Thyroid gland (tissue), 4 donors: ENCODE measurements at regions not wholly inside any gene's neighbourhood (a gene's known extent, or its start where the extent isn't known, plus 50 kb on each side); places are given as distances from the start of the nearest gene placed in this dataset.

Source experiments
- DNase-seq, 2 donors: peaks; one replicate each; pipeline ENCODE4 v3.0.0-alpha.2; 2019
- H3K27ac ChIP-seq, 3 donors: fragments of 200-600 bp; sonication (generic); 1 replicate in 2 of 3; 2 replicates in 1 of 3; pipeline ENCODE4 v1.5.1; 2016 to 2019; ENCODE audit warnings: mild to moderate bottlenecking in 1 of 3, moderate library complexity in 1 of 3
- H3K27me3 ChIP-seq: fragments of 200-600 bp; sonication (generic); one replicate; pipeline ENCODE4 v1.5.1; 2019
- H3K36me3 ChIP-seq, 2 donors: fragments of 200-600 bp; sonication (generic); one replicate each; pipeline ENCODE4 v1.5.1; 2016 to 2019
- H3K4me1 ChIP-seq, 2 donors: fragments of 200-600 bp; sonication (generic); one replicate each; pipeline ENCODE4 v1.5.1; 2017 to 2019
- H3K4me3 ChIP-seq, 3 donors: fragments of 200-600 bp; sonication (generic); replicated peaks in 1 of 3; 1 replicate in 2 of 3; 2 replicates in 1 of 3; pipeline ENCODE4 v1.5.1; 2016; ENCODE audit warnings: mild to moderate bottlenecking in 1 of 3
- H3K9me3 ChIP-seq: fragments of 200-600 bp; sonication (generic); one replicate; pipeline ENCODE4 v1.5.1; 2017
- POLR2A ChIP-seq, 2 donors: fragments of 450-650 bp; IDR thresholded peaks; one replicate each; pipeline ENCODE4 v1.6.1; 2017; ENCODE audit warnings: antibody characterized with exemption in 2 of 2, mild to moderate bottlenecking in 2 of 2, moderate library complexity in 1 of 2
- WGBS, 2 donors: methylation state at CpG; one replicate each; pipeline ENCODE4 v1.1.5; 2017; 5-methylcytosine and 5-hydroxymethylcytosine counted together
- intact Hi-C: fragments of 100-400 bp; cut with DNase I; formaldehyde crosslinking; loops from one replicate; pipeline ENCODE4 v1.15.1; 2023
- TF ChIP-seq, protein P1 (sequence below), 6 experiments: fragments of 200-600 bp in 3 of 6; fragments of 450-650 bp in 3 of 6; sonication (generic) in 3 of 6; IDR thresholded peaks; one replicate each; pipeline ENCODE4 v1.5.1; 2016 to 2019; ENCODE audit warnings: antibody characterized with exemption in 6 of 6, mild to moderate bottlenecking in 2 of 6, inconsistent platforms in 1 of 6, moderate library complexity in 1 of 6

DNA sequence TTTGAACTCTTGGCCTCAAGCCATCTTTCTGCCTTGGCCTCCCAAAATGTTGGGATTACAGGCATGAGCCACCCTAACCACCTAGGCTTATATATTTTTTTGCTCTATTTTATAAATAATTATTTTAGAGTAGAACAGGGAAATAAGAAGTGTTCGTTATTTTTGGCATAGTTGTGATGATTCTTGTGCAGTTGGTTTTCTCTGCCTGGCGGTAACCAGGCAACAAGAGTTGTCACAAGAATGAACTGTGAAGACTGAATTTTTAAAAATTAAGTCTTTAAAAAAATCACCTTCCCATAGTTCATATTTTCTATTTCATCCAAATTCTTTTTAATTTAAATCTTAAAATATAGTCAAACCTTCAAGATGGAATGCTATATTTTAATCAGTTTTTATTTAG lies 310.2 kb downstream of the ARL6IP6 start:
- no peak for TF ChIP-seq POLR2A (IDR thresholded peaks at IDR 0.05)
- TF ChIP-seq, protein P1, sequence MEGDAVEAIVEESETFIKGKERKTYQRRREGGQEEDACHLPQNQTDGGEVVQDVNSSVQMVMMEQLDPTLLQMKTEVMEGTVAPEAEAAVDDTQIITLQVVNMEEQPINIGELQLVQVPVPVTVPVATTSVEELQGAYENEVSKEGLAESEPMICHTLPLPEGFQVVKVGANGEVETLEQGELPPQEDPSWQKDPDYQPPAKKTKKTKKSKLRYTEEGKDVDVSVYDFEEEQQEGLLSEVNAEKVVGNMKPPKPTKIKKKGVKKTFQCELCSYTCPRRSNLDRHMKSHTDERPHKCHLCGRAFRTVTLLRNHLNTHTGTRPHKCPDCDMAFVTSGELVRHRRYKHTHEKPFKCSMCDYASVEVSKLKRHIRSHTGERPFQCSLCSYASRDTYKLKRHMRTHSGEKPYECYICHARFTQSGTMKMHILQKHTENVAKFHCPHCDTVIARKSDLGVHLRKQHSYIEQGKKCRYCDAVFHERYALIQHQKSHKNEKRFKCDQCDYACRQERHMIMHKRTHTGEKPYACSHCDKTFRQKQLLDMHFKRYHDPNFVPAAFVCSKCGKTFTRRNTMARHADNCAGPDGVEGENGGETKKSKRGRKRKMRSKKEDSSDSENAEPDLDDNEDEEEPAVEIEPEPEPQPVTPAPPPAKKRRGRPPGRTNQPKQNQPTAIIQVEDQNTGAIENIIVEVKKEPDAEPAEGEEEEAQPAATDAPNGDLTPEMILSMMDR (IDR thresholded peaks at IDR 0.05): no peak
- Histone ChIP-seq H3K27ac (no peak overlapping the region), H3K9me3 (no peaks in the 10 kb centered on the region), H3K27me3 (no peaks in the 10 kb centered on the region), H3K36me3 (no peaks in the 10 kb centered on the region), H3K4me3 (no peak overlapping the region), H3K4me1 (no peaks in the 10 kb centered on the region)
- no peak for DNase-seq
- WGBS, 2 donors: 67 to 73% methylated on average over 2 of the region's 2 CpGs
- intact Hi-C loops: no loop called here

- 86 to 94% methylated on average over 1 of the region's 1 CpG for WGBS, 2 donors
- intact Hi-C loops: no loop called here
- H3K9me3 ChIP-seq: no peaks in the 10 kb centered on the region
- no peak for DNase-seq
- H3K27me3 ChIP-seq: no peaks in the 10 kb centered on the region
- no peak overlapping the region for H3K27ac ChIP-seq
- no peak overlapping the region for H3K4me3 ChIP-seq
- H3K4me1 ChIP-seq: no peaks in the 10 kb centered on the region
- no peak for TF ChIP-seq POLR2A (IDR thresholded peaks at IDR 0.05)
- TF ChIP-seq, protein P1 (IDR thresholded peaks at IDR 0.05): no peak
- H3K36me3 ChIP-seq: no peaks in the 10 kb centered on the region
Measured at GRCh38 chr2:153027533-153027932, 309.1 kb downstream of the ARL6IP6 start.

GRCh38 chr2:153020201-153020600 lies 301.8 kb downstream of the ARL6IP6 start:
- DNase-seq: no peak
- Histone ChIP-seq H3K4me1 (no peaks in the 10 kb centered on the region), H3K27ac (no peak overlapping the region), H3K36me3 (no peaks in the 10 kb centered on the region), H3K9me3 (no peaks in the 10 kb centered on the region), H3K27me3 (no peaks in the 10 kb centered on the region), H3K4me3 (no peak overlapping the region)
- intact Hi-C loops: no loop called here
- TF ChIP-seq, protein P1 (IDR thresholded peaks at IDR 0.05): no peak
- no peak for TF ChIP-seq POLR2A (IDR thresholded peaks at IDR 0.05)
- 82 to 85% methylated on average over 2 of the region's 2 CpGs for WGBS, 2 donors

DNA sequence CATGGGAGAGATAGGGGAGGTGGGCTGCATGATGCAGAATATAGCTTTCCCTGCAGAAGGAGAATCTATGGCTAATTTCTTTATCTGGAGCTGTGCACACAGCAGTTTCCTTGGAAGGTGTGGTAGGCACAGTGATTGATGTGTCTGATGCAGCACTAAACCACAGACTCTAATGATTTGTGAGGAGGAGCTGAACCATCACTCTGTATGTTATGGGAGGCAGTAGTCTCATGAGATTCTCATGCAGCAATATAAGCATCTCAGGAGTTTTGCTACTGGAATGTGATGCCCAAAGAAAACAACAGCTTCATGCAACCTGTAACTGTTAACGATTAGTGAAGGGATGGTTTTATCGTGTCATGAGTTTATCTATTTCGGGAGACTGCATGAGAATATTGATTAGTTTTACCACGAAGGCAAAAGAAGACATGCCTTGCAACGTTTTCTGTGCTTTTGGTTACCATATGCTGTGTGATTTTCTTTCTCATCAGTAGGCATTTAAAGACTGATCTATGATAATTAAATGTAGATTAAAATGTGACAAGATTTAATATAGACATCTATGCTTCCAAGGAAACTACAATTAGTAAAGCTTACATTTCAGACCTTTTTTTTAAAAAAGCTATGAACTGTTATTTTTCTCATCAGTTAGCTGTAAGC lies 286.8 kb downstream of the ARL6IP6 start:
- DNase-seq: no peak
- Histone ChIP-seq H3K9me3 (no peaks in the 10 kb centered on the region), H3K27ac (no peak overlapping the region), H3K27me3 (no peaks in the 10 kb centered on the region), H3K36me3 (no peaks in the 10 kb centered on the region), H3K4me3 (no peak overlapping the region), H3K4me1 (no peaks in the 10 kb centered on the region)
- intact Hi-C loops: no loop called here
- WGBS, 2 donors: 78 to 83% methylated on average over 5 of the region's 5 CpGs
- TF ChIP-seq, protein P1 (IDR thresholded peaks at IDR 0.05): no peak
- TF ChIP-seq POLR2A (IDR thresholded peaks at IDR 0.05): no peak

- Histone ChIP-seq H3K36me3 (no peaks in the 10 kb centered on the region), H3K9me3 (no peaks in the 10 kb centered on the region), H3K27ac (no peak overlapping the region), H3K4me3 (no peak overlapping the region), H3K4me1 (no peaks in the 10 kb centered on the region), H3K27me3 (no peaks in the 10 kb centered on the region)
- TF ChIP-seq POLR2A (IDR thresholded peaks at IDR 0.05): no peak
- TF ChIP-seq, protein P1 (IDR thresholded peaks at IDR 0.05): no peak
- DNase-seq: no peak
- WGBS, 2 donors: 84 to 96% methylated on average over 3 of the region's 3 CpGs
- intact Hi-C loops: no loop called here
Measured at GRCh38 chr2:153004627-153005026, 286.2 kb downstream of the ARL6IP6 start.
